MM.1S (cell line): ENCODE measurements at regions not wholly inside any gene's neighbourhood (a gene's known extent, or its start where the extent isn't known, plus 50 kb on each side); places are given as distances from the start of the nearest gene placed in this dataset.

Source experiments
- EZH2 ChIP-seq: fragments of 300-600 bp; sonication (generic); optimal IDR thresholded peaks from 2 replicates; pipeline ENCODE3; 2017; ENCODE audit warnings: low read depth, mild to moderate bottlenecking, antibody characterized with exemption, low read length, mixed read lengths
- TF ChIP-seq, protein P1 (sequence below): fragments of 300-600 bp; sonication (generic); IDR thresholded peaks from 2 replicates; pipeline ENCODE4 v1.5.1; 2016; ENCODE audit warnings: antibody characterized with exemption, low read length, mixed read lengths

DNA sequence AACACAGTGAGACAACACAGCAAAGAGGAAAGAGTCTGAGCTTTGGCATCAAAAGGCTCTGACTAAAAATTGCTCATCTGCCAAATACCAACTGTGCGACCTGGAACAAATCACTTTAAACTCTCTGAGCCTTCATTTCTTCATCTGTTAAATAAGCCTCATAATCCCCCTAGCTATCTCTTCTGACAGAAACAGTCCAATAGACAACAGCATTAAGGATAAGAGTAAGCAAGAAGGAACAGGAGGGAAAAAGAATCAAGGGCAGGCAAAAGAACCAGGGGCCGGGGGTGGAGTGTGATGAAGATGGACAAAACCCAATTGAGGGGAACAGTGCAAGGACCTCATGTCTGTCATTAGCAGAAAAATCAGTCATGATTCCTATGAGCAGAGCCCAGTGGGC, 79.4 kb upstream of the SETMAR start:
- TF ChIP-seq EZH2 = no peak
- TF ChIP-seq, protein P1, sequence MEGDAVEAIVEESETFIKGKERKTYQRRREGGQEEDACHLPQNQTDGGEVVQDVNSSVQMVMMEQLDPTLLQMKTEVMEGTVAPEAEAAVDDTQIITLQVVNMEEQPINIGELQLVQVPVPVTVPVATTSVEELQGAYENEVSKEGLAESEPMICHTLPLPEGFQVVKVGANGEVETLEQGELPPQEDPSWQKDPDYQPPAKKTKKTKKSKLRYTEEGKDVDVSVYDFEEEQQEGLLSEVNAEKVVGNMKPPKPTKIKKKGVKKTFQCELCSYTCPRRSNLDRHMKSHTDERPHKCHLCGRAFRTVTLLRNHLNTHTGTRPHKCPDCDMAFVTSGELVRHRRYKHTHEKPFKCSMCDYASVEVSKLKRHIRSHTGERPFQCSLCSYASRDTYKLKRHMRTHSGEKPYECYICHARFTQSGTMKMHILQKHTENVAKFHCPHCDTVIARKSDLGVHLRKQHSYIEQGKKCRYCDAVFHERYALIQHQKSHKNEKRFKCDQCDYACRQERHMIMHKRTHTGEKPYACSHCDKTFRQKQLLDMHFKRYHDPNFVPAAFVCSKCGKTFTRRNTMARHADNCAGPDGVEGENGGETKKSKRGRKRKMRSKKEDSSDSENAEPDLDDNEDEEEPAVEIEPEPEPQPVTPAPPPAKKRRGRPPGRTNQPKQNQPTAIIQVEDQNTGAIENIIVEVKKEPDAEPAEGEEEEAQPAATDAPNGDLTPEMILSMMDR = no peak
